Progenitor cell of endocrine pancreas (in vitro differentiated cells): ENCODE measurements at regions not wholly inside any gene's neighbourhood (a gene's known extent, or its start where the extent isn't known, plus 50 kb on each side); places are given as distances from the start of the nearest gene placed in this dataset.

Experiments used
- DNase-seq: peaks from one replicate; pipeline ENCODE4 v3.0.0; 2021; ENCODE audit warnings: low spot score; ENCODE audit not compliant: unreplicated experiment
- H3K27ac Mint-ChIP-seq: 2 replicates; pipeline ENCODE4 v1.8.0; 2021; ENCODE audit warnings: mild to moderate bottlenecking, moderate library complexity, mixed read lengths
- H3K27me3 Mint-ChIP-seq: 2 replicates; pipeline ENCODE4 v1.8.0; 2021; ENCODE audit warnings: mixed read lengths
- H3K36me3 Mint-ChIP-seq: 2 replicates; pipeline ENCODE4 v1.8.0; 2022; ENCODE audit warnings: mixed read lengths; ENCODE audit not compliant: insufficient read depth
- H3K4me1 Mint-ChIP-seq: 2 replicates; pipeline ENCODE4 v1.8.0; 2021; ENCODE audit warnings: low read depth, mixed read lengths
- H3K4me3 Mint-ChIP-seq: 2 replicates; pipeline ENCODE4 v1.8.0; 2021; ENCODE audit warnings: low read depth, mild to moderate bottlenecking, moderate library complexity, mixed read lengths
- H3K9me3 Mint-ChIP-seq: 2 replicates; pipeline ENCODE4 v1.8.0; 2021; ENCODE audit warnings: low read depth, mixed read lengths
- TF ChIP-seq, protein P1 (sequence below): fragments of 200-600 bp; sonication (generic); IDR thresholded peaks from one replicate; pipeline ENCODE4 v1.5.0; 2021; ENCODE audit warnings: antibody characterized with exemption, mild to moderate bottlenecking; ENCODE audit not compliant: unreplicated experiment

DNA sequence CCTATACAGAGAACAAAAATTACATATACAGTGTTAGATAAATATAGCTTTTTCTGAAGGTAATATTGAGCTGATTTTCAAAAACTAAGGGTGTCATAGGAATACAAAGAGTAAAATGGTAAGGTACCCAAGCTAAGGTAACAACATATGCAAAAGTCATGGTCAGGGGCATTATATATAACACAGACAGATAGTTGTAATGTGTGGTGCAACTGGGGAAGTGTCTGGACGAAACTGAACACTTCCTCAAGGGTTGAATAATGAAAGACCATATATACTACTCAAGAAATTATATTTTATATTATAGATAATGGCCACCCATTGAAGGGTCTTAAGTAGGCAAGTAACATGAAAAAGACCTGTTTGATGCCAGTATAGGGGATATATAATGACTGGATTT, 262.1 kb upstream of the CXXC4 start:
- TF ChIP-seq, protein P1, sequence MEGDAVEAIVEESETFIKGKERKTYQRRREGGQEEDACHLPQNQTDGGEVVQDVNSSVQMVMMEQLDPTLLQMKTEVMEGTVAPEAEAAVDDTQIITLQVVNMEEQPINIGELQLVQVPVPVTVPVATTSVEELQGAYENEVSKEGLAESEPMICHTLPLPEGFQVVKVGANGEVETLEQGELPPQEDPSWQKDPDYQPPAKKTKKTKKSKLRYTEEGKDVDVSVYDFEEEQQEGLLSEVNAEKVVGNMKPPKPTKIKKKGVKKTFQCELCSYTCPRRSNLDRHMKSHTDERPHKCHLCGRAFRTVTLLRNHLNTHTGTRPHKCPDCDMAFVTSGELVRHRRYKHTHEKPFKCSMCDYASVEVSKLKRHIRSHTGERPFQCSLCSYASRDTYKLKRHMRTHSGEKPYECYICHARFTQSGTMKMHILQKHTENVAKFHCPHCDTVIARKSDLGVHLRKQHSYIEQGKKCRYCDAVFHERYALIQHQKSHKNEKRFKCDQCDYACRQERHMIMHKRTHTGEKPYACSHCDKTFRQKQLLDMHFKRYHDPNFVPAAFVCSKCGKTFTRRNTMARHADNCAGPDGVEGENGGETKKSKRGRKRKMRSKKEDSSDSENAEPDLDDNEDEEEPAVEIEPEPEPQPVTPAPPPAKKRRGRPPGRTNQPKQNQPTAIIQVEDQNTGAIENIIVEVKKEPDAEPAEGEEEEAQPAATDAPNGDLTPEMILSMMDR = no peak
- Mint-ChIP-seq H3K27ac (no peak overlapping the region), H3K4me1 (peaks cover 4% of the 10 kb centered on the region), H3K4me3 (no peak overlapping the region), H3K27me3 (peaks cover 35% of the 10 kb centered on the region), H3K9me3 (peaks cover 4% of the 10 kb centered on the region), H3K36me3 (no peaks in the 10 kb centered on the region)
- no peak for DNase-seq

DNA sequence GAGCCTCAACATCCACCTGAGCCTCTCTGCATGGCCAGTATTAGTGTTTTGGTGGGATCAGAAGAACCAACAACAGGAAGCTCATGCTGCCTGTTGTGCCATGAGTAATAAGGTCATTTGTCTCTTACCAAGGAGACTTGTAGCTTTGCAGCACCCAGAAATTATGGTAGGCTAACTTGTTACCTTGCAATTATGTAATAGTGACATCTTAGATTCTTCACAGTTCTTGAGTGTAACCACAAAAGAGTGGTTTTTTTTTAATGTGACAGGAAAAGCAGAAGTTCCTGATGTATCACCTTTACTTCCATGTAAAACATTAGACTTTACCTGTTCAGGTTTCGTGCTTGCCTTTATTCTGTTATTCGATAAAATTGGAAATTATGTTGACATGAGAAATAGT, 263.9 kb upstream of the CXXC4 start:
- Mint-ChIP-seq H3K4me3 (no peak overlapping the region), H3K9me3 (peaks cover 4% of the 10 kb centered on the region), H3K36me3 (no peaks in the 10 kb centered on the region), H3K4me1 (peaks cover 6% of the 10 kb centered on the region), H3K27ac (no peak overlapping the region), H3K27me3 (peaks cover 27% of the 10 kb centered on the region)
- TF ChIP-seq, protein P1 = no peak
- DNase-seq = no peak

DNA sequence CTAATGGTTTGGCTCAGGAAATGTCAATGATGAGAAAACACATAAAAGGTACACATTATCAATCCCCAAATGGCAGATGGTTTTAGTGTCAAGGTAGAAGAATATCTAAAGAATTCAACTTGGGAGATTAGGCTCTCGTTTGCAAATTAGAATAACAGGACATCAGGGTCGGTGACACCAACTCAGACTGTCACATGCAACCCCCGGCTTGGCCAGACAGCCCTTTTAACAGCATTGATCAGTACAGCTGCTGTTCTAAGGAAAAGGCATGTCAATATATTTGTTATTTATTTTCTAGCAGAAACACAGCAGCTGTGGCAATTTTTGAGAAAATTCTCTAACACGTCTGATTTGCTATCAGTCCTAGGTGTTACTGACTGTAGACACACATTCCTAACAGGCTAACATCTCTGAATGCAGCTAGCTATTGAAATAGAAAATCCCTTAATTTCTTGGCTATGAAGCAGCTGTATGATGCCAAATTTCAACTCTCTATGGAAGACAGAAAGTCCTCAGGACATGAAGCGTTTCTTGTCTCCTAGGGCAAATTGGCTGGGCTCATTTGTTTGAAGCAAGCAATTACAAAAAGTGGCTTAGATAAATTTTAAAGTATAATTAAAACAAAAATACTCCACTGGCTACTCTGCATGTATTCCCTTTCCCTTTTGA, 269.0 kb upstream of the CXXC4 start:
- Mint-ChIP-seq H3K36me3 (no peaks in the 10 kb centered on the region), H3K9me3 (no peaks in the 10 kb centered on the region), H3K4me3 (no peak overlapping the region), H3K27me3 (peaks cover 4% of the 10 kb centered on the region), H3K27ac (no peak overlapping the region), H3K4me1 (peaks cover 5% of the 10 kb centered on the region)
- TF ChIP-seq, protein P1 = no peak
- no peak for DNase-seq

DNA sequence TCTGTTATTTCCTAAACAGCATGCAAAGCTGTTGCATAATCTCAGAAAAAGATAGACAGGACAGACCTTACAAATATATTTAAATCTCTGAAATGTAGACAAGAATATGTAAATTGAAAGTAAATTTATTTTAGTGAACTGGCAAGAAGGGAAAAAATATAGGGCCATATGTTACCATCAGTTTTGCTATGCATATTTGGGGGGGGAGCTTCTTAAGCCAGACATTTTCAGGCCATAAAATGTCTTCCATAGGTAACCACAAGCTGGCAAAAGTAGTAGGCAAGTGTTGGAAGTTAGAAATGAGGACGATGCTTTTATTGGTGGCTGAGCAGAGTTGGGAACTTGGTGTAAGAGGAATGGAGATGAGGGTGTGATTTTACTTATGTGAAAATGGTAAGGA, 272.0 kb upstream of the CXXC4 start:
- Mint-ChIP-seq H3K4me1 (peaks cover 5% of the 10 kb centered on the region), H3K9me3 (no peaks in the 10 kb centered on the region), H3K27ac (no peak overlapping the region), H3K4me3 (no peak overlapping the region), H3K27me3 (peaks cover 4% of the 10 kb centered on the region), H3K36me3 (no peaks in the 10 kb centered on the region)
- TF ChIP-seq, protein P1 = no peak
- no peak for DNase-seq

DNA sequence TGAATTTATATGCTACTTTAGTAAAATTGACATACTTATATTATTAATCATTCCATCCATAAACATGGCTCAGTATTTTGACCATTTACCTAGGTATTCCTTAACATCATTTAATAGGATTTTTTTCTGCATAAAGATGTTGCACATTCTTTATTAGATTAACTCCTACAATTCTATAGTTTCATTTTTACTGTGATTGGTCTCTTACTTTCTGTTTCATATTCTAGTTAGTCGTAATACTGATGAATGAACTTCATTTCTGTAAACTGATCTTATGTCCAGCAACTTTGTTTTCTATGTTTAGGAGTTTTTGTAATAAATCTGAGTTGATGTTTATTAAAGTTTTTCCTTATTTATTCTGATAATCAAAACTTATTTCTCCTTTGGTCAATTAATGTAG, 278.2 kb upstream of the CXXC4 start:
- DNase-seq = no peak
- Mint-ChIP-seq H3K27ac (no peak overlapping the region), H3K27me3 (no peaks in the 10 kb centered on the region), H3K4me1 (no peaks in the 10 kb centered on the region), H3K36me3 (no peaks in the 10 kb centered on the region), H3K9me3 (no peaks in the 10 kb centered on the region), H3K4me3 (no peak overlapping the region)
- TF ChIP-seq, protein P1 = no peak
